K562 (cell line): ENCODE measurements at regions not wholly inside any gene's neighbourhood (a gene's known extent, or its start where the extent isn't known, plus 50 kb on each side); places are given as distances from the start of the nearest gene placed in this dataset.
"Not testable (repeated sequence)": the region's sequence is repeated elsewhere in the genome, so short reads cannot be mapped to it uniquely, and the experiment has no call there.

Experiments used
- ATAC-seq: fragments of 200-7000 bp; cut with Tn5 transposase; 3 replicates; pipeline ENCODE4 v1.9.1; 2020; ENCODE audit warnings: moderate library complexity
- BruUV-seq: library from RNA; stranded (reverse); fragments of 400-500 nt; replicated peaks from 2 replicates; lab custom pipeline; 2021; lab: Mats Ljungman, UMichigan
- CTCF ChIA-PET: fragments of 300-600 bp; formaldehyde crosslinking; extraction: SDS; loops from one replicate; lab custom pipeline; 2021; ENCODE audit warnings: low intra/inter-chr PET ratio; lab: Yijun Ruan, JAX
- POLR2A ChIA-PET: fragments of 300-600, 350-650 bp; sonication (Branson Sonifier 250); formaldehyde crosslinking; extraction: SDS; loops from one replicate; lab custom pipeline; 2021; ENCODE audit warnings: antibody characterized with exemption, inconsistent platforms; lab: Yijun Ruan, JAX
- DNase-seq, 4 experiments: peaks; one replicate each; pipeline versions ENCODE4 v3.0.0 to v3.0.0-alpha.2; 2011 to 2018; ENCODE audit warnings: low spot score in 3 of 4, mixed read lengths in 3 of 4; ENCODE audit errors: extremely low read depth in 1 of 4
- FAIRE-seq: peaks from 2 replicates; lab custom pipeline; 2011; peaks lifted over from hg19 to GRCh38; lab: Jason Lieb, UNC
- H2AFZ ChIP-seq: 2 replicates; pipeline ENCODE4 v1.6.0; 2011; ENCODE audit warnings: low read depth, low read length, control low read depth, inconsistent platforms
- H3K27ac ChIP-seq: fragments of 200-600 bp; 3 replicates; pipeline ENCODE4 v1.8.0; 2011; ENCODE audit warnings: low read depth, mild to moderate bottlenecking, control low read depth, inconsistent platforms, low read length, moderate library complexity, mixed read lengths; ENCODE audit errors: extremely low read depth
- H3K27me3 ChIP-seq, 2 experiments: fragments of 300-600 bp in 1 of 2; 2 replicates in 1 of 2; 3 replicates in 1 of 2; pipeline versions ENCODE4 v1.6.0 to v1.8.0; 2011; ENCODE audit warnings: inconsistent platforms in 2 of 2, low read length in 2 of 2, mild to moderate bottlenecking in 1 of 2, mixed read lengths in 1 of 2, moderate library complexity in 1 of 2; ENCODE audit not compliant: control insufficient read depth in 2 of 2, insufficient read depth in 2 of 2
- H3K36me3 ChIP-seq: fragments of 300-600 bp; 3 replicates; pipeline ENCODE4 v1.8.0; 2011; ENCODE audit warnings: mild to moderate bottlenecking, low read length, inconsistent platforms; ENCODE audit not compliant: control insufficient read depth, insufficient read depth
- H3K4me1 ChIP-seq, 2 experiments: fragments of 200-600 bp in 1 of 2; replicated peaks in 1 of 2; 2 replicates in 1 of 2; 3 replicates in 1 of 2; pipeline versions ENCODE4 v1.5.1 to v1.8.0; 2011; ENCODE audit warnings: inconsistent platforms in 2 of 2, low read length in 2 of 2, mild to moderate bottlenecking in 1 of 2, mixed read lengths in 1 of 2, moderate library complexity in 1 of 2; ENCODE audit not compliant: control insufficient read depth in 2 of 2, insufficient read depth in 2 of 2
- H3K4me2 ChIP-seq: 2 replicates; pipeline ENCODE4 v1.6.1; 2011; ENCODE audit warnings: low read length, control low read depth, inconsistent platforms, mixed read lengths; ENCODE audit not compliant: insufficient read depth
- H3K4me3 ChIP-seq: fragments of 200-600 bp; sonication (generic), shearing (Covaris generic); 2 replicates; pipeline ENCODE4 v1.5.1; 2016; ENCODE audit warnings: control low read depth, inconsistent platforms
- H3K79me2 ChIP-seq: fragments of 200-600 bp; 3 replicates; pipeline ENCODE4 v1.8.0; 2011; ENCODE audit warnings: low read length, inconsistent platforms; ENCODE audit not compliant: control insufficient read depth, insufficient read depth
- H3K9ac ChIP-seq, 2 experiments: 2 replicates each; pipeline versions ENCODE4 v1.6.0 to v1.6.1; 2011; ENCODE audit warnings: low read depth in 2 of 2, low read length in 2 of 2, control low read depth in 1 of 2, inconsistent platforms in 1 of 2, mild to moderate bottlenecking in 1 of 2, mixed read lengths in 1 of 2; ENCODE audit not compliant: insufficient read depth in 1 of 2
- H3K9me1 ChIP-seq: one replicate; pipeline ENCODE4 v1.6.0; 2011; ENCODE audit warnings: inconsistent platforms, mild to moderate bottlenecking, low read length, moderate library complexity; ENCODE audit not compliant: control insufficient read depth, insufficient read depth
- H3K9me3 ChIP-seq: replicated peaks from 2 replicates; pipeline ENCODE4 v1.5.1; 2011; ENCODE audit warnings: low read depth, low read length, inconsistent platforms; ENCODE audit not compliant: control insufficient read depth, insufficient read depth
- H4K20me1 ChIP-seq: replicated peaks from 2 replicates; pipeline ENCODE4 v1.6.1; 2011; ENCODE audit warnings: low read length, inconsistent platforms, mixed read lengths; ENCODE audit not compliant: control insufficient read depth, insufficient read depth
- ARID4B ChIP-seq: sonication (generic); formaldehyde crosslinking; IDR thresholded peaks from 2 replicates; pipeline ENCODE4 v1.8.0; 2022; ENCODE audit warnings: mild to moderate bottlenecking, missing genetic modification reagents
- BCLAF1 ChIP-seq, 2 experiments: fragments of 450-650 bp in 1 of 2; IDR thresholded peaks; 2 replicates each; pipeline ENCODE4 v1.6.1; 2011 to 2017; ENCODE audit warnings: low read depth in 2 of 2, antibody characterized with exemption in 1 of 2, borderline replicate concordance in 1 of 2, low read length in 1 of 2, mild to moderate bottlenecking in 1 of 2, mixed read lengths in 1 of 2; ENCODE audit not compliant: control insufficient read depth in 1 of 2
- SETDB1 ChIP-seq: IDR thresholded peaks from one replicate; pipeline ENCODE4 v1.6.1; 2012; ENCODE audit warnings: low read length, control low read depth, inconsistent platforms
- WGBS: fragments of 100-300 bp; shearing (Covaris generic); methylation state at CpG from one replicate; pipeline ENCODE4 v1.1.6; 2016; ENCODE audit warnings: low coverage, mixed read lengths; ENCODE audit not compliant: insufficient coverage; ENCODE audit errors: missing lambda C conversion rate; 5-methylcytosine and 5-hydroxymethylcytosine counted together
- in situ Hi-C: fragments of 300-500 bp; cut with MboI; formaldehyde crosslinking; loops from 4 replicates; pipeline ENCODE4 v1.15.0; 2018; ENCODE audit warnings: inconsistent platforms, mixed read lengths
- intact Hi-C: fragments of 100-400 bp; cut with micrococcal nuclease; formaldehyde crosslinking; loops from 2 replicates; pipeline ENCODE4 v1.14.2; 2022
- TF ChIP-seq, protein P1 (sequence below), 2 experiments: fragments of 450-650 bp; IDR thresholded peaks; 2 replicates each; pipeline ENCODE4 v1.6.1; 2018; ENCODE audit warnings: mild to moderate bottlenecking in 2 of 2, low read depth in 1 of 2; ENCODE audit not compliant: partially characterized antibody in 2 of 2

GRCh38 chr21:15978215-15978738, 248.5 kb downstream of the USP25 start (continued):
- TF ChIP-seq BCLAF1 (IDR thresholded peaks at IDR 0.05; ENCODE audit: borderline replicate concordance in 1 of 2, control insufficient read depth in 1 of 2, low read depth in 2 of 2, low read length in 1 of 2) = no peak
- TF ChIP-seq SETDB1 = no peak
- TF ChIP-seq, protein P1, sequence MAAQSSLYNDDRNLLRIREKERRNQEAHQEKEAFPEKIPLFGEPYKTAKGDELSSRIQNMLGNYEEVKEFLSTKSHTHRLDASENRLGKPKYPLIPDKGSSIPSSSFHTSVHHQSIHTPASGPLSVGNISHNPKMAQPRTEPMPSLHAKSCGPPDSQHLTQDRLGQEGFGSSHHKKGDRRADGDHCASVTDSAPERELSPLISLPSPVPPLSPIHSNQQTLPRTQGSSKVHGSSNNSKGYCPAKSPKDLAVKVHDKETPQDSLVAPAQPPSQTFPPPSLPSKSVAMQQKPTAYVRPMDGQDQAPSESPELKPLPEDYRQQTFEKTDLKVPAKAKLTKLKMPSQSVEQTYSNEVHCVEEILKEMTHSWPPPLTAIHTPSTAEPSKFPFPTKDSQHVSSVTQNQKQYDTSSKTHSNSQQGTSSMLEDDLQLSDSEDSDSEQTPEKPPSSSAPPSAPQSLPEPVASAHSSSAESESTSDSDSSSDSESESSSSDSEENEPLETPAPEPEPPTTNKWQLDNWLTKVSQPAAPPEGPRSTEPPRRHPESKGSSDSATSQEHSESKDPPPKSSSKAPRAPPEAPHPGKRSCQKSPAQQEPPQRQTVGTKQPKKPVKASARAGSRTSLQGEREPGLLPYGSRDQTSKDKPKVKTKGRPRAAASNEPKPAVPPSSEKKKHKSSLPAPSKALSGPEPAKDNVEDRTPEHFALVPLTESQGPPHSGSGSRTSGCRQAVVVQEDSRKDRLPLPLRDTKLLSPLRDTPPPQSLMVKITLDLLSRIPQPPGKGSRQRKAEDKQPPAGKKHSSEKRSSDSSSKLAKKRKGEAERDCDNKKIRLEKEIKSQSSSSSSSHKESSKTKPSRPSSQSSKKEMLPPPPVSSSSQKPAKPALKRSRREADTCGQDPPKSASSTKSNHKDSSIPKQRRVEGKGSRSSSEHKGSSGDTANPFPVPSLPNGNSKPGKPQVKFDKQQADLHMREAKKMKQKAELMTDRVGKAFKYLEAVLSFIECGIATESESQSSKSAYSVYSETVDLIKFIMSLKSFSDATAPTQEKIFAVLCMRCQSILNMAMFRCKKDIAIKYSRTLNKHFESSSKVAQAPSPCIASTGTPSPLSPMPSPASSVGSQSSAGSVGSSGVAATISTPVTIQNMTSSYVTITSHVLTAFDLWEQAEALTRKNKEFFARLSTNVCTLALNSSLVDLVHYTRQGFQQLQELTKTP (IDR thresholded peaks at IDR 0.05; ENCODE audit: low read depth in 1 of 2, partially characterized antibody in 2 of 2) = no peak
- TF ChIP-seq ARID4B (CRISPR knock-in tag) = no peak
- TF ChIP-seq, all 486 proteins: peak for 0

GRCh38 chr21:15979493-15979892, 249.7 kb downstream of the USP25 start:
- DNase-seq, FAIRE-seq, H2AFZ ChIP-seq, H4K20me1 ChIP-seq, H3K4me3 ChIP-seq, POLR2A ChIA-PET, H3K27ac ChIP-seq, H3K9me1 ChIP-seq, intact Hi-C loops, H3K4me1 ChIP-seq, H3K9me3 ChIP-seq, H3K4me2 ChIP-seq, BruUV-seq, H3K27me3 ChIP-seq, CTCF ChIA-PET, H3K36me3 ChIP-seq, ATAC-seq, H3K9ac ChIP-seq, in situ Hi-C loops, H3K79me2 ChIP-seq: not testable (repeated sequence)
- WGBS = 0% methylated on average over 6 of the region's 6 CpGs
